Natural killer cell (primary cell): ENCODE measurements at regions not wholly inside any gene's neighbourhood (a gene's known extent, or its start where the extent isn't known, plus 50 kb on each side); places are given as distances from the start of the nearest gene placed in this dataset.

ENCODE experiments used
- ATAC-seq, 3 donors: fragments of 150-1000 bp in 2 of 3; fragments of 200-7000 bp in 1 of 3; cut with Tn5 transposase; 1 replicate in 1 of 3; 2 replicates in 2 of 3; pipeline ENCODE4 v1.10.0; 2021; ENCODE audit warnings: mild to moderate bottlenecking in 2 of 3, moderate library complexity in 2 of 3
- DNase-seq, 2 donors: peaks; one replicate each; pipeline versions ENCODE4 v3.0.0 to v3.0.0-alpha.2; 2013 to 2021; ENCODE audit warnings: mixed read lengths in 1 of 2
- H3K27ac ChIP-seq: one replicate; pipeline ENCODE4 v1.5.1; 2013; ENCODE audit warnings: mild to moderate bottlenecking, low read length
- H3K27me3 ChIP-seq: one replicate; pipeline ENCODE4 v1.6.1; 2013; ENCODE audit warnings: low read length; ENCODE audit not compliant: control insufficient read depth, insufficient read depth
- H3K36me3 ChIP-seq: one replicate; pipeline ENCODE4 v1.6.1; 2013; ENCODE audit warnings: low read length; ENCODE audit not compliant: control insufficient read depth, insufficient read depth
- H3K4me1 ChIP-seq: one replicate; pipeline ENCODE4 v1.6.1; 2013; ENCODE audit warnings: low read length; ENCODE audit not compliant: control insufficient read depth, insufficient read depth
- H3K4me3 ChIP-seq: one replicate; pipeline ENCODE4 v1.5.1; 2013; ENCODE audit warnings: low read length
- H3K9me3 ChIP-seq: one replicate; pipeline ENCODE4 v1.6.1; 2013; ENCODE audit warnings: low read length; ENCODE audit not compliant: control insufficient read depth, insufficient read depth
- H3K27ac Mint-ChIP-seq, 2 donors: one replicate each; pipeline ENCODE4 v1.8.0; 2022; ENCODE audit warnings: mild to moderate bottlenecking in 2 of 2, mixed read lengths in 2 of 2, moderate library complexity in 1 of 2
- H3K27me3 Mint-ChIP-seq, 2 donors: one replicate each; pipeline ENCODE4 v1.8.0; 2022; ENCODE audit warnings: low read depth in 2 of 2, mixed read lengths in 2 of 2
- H3K36me3 Mint-ChIP-seq: one replicate; pipeline ENCODE4 v1.8.0; 2022; ENCODE audit warnings: mixed read lengths
- H3K4me1 Mint-ChIP-seq, 2 donors: one replicate each; pipeline ENCODE4 v1.8.0; 2022; ENCODE audit warnings: mixed read lengths in 2 of 2
- H3K4me3 Mint-ChIP-seq: one replicate; pipeline ENCODE4 v1.8.0; 2022; ENCODE audit warnings: mild to moderate bottlenecking, moderate library complexity, mixed read lengths
- H3K9me3 Mint-ChIP-seq, 2 donors: one replicate each; pipeline ENCODE4 v1.8.0; 2022; ENCODE audit warnings: mixed read lengths in 2 of 2
- WGBS: methylation state at CpG from one replicate; pipeline ENCODE4 v1.1.7; 2013; ENCODE audit warnings: missing lambda C conversion rate; ENCODE audit not compliant: insufficient coverage; 5-methylcytosine and 5-hydroxymethylcytosine counted together
- intact Hi-C: fragments of 100-400 bp; cut with micrococcal nuclease; formaldehyde crosslinking; loops from one replicate; pipeline ENCODE4 v1.14.2; 2022
- TF ChIP-seq, protein P1 (sequence below): fragments of 200-600 bp; IDR thresholded peaks from one replicate; pipeline ENCODE4 v1.8.0; 2022; ENCODE audit warnings: antibody characterized with exemption

DNA sequence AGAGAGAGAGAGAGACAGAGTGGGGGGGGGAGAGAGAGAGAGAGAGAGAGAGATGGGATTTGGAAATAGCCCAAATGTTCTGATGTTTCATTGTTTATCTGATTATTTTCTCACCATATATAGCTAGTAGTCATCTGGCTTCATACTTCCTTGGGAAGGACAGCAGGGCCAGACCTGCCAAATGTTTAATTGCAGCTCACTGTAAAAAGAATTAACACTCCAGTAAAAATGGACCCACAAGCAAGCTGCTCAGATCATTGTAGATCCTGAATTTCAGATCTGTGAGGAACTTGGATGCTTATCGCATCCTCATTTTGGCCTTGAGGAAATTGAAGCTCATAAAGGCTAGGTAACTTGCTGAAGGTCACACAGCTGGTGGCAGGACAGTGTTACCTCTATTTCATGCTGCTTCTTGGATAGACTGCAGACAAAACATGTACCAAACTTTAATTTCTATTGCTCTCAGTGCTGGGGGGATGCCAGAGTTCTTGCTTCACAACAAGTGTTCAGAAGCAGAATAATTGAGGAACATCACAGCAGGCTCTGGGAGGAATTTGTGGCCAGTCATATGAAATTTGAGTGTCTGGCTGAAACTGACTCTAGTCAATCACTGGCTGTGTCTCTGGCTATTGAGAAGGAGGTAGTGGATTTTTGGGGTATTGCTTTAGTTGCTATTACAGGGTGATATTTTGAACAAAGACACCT lies 223.5 kb downstream of the PIK3C3 start:
- ATAC-seq = no peak

DNA sequence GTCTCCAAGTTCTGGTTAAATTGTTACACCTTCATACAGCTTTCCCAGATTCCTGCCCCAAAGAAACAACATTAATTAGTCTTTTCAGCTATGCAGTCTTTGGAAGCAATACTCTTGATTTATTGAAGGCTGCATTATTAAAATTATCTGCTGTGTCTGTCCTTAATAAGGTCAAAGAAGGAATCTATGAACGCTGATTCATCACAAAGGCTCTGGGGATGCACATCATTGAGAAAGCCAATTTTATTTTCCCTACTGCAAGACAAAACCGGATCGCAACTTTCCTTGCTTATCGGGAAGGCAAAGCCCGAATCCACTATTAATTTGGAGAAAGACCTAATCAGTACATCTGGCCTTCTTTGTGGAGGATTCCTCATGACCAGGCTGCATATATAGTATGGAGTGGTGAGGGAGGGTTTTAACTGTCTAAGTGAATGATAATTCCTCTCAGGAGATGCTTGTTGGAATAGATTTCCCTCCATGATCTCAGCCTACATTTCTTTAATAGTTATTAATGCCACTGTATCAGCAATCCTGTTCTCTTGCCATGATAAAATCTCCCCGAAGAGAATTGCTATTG lies 224.6 kb downstream of the PIK3C3 start:
- WGBS = 93% methylated on average over 6 of the region's 6 CpGs
- DNase-seq = no peak
- peaks cover 5 to 10% of the 10 kb centered on the region in 2 donors for H3K9me3 Mint-ChIP-seq
- no peaks in the 10 kb centered on the region for H3K4me1 ChIP-seq
- ATAC-seq = no peak
- no peak overlapping the region for H3K27ac ChIP-seq
- intact Hi-C loops = no loop called here
- H3K9me3 ChIP-seq = no peaks in the 10 kb centered on the region
- no peak overlapping the region for H3K4me3 ChIP-seq
- no peak overlapping the region for H3K27ac Mint-ChIP-seq
- no peak overlapping the region for H3K4me3 Mint-ChIP-seq
- no peaks in the 10 kb centered on the region for H3K27me3 ChIP-seq
- no peaks in the 10 kb centered on the region for H3K36me3 Mint-ChIP-seq
- H3K4me1 Mint-ChIP-seq = no peaks in the 10 kb centered on the region
- H3K36me3 ChIP-seq = no peaks in the 10 kb centered on the region
- no peaks in the 10 kb centered on the region for H3K27me3 Mint-ChIP-seq
- TF ChIP-seq, protein P1, sequence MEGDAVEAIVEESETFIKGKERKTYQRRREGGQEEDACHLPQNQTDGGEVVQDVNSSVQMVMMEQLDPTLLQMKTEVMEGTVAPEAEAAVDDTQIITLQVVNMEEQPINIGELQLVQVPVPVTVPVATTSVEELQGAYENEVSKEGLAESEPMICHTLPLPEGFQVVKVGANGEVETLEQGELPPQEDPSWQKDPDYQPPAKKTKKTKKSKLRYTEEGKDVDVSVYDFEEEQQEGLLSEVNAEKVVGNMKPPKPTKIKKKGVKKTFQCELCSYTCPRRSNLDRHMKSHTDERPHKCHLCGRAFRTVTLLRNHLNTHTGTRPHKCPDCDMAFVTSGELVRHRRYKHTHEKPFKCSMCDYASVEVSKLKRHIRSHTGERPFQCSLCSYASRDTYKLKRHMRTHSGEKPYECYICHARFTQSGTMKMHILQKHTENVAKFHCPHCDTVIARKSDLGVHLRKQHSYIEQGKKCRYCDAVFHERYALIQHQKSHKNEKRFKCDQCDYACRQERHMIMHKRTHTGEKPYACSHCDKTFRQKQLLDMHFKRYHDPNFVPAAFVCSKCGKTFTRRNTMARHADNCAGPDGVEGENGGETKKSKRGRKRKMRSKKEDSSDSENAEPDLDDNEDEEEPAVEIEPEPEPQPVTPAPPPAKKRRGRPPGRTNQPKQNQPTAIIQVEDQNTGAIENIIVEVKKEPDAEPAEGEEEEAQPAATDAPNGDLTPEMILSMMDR = no peak

More for the DNA sequence above, 223.5 kb downstream of the PIK3C3 start:
- Mint-ChIP-seq H3K4me1 (no peaks in the 10 kb centered on the region), H3K27ac (no peak overlapping the region), H3K27me3 (no peaks in the 10 kb centered on the region), H3K36me3 (no peaks in the 10 kb centered on the region), H3K4me3 (no peak overlapping the region), H3K9me3 (peaks cover 0 to 5% of the 10 kb centered on the region in 2 donors)
- TF ChIP-seq, protein P1 = no peak
- Histone ChIP-seq H3K36me3 (no peaks in the 10 kb centered on the region), H3K4me3 (no peak overlapping the region), H3K27me3 (no peaks in the 10 kb centered on the region), H3K9me3 (no peaks in the 10 kb centered on the region), H3K27ac (no peak overlapping the region), H3K4me1 (no peaks in the 10 kb centered on the region)
- WGBS = 87% methylated on average over 1 of the region's 1 CpG
- DNase-seq = no peak
- intact Hi-C loops = no loop called here

DNA sequence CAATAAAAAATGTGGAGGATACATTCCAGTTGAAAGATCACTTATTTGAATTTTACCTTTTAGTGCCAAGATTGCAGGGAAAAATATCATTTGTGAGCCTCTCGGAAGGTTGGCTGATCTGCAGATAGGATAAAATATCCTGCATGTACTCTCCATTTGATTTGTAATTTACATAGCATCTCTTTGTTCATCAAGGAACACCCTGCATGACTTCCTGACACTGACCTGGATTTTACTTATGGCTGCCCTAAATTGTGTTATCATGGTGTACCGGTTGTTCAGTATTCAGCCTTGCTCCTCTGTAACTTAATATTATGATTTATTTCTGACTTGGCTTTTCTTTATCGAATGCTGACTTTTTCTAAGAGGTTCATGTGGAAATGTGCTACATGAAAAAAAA lies 226.4 kb downstream of the PIK3C3 start:
- intact Hi-C loops = no loop called here
- Histone ChIP-seq H3K4me3 (no peak overlapping the region), H3K27me3 (no peaks in the 10 kb centered on the region), H3K4me1 (no peaks in the 10 kb centered on the region), H3K36me3 (no peaks in the 10 kb centered on the region), H3K27ac (no peak overlapping the region), H3K9me3 (no peaks in the 10 kb centered on the region)
- no peak for ATAC-seq
- Mint-ChIP-seq H3K27me3 (no peaks in the 10 kb centered on the region), H3K36me3 (no peaks in the 10 kb centered on the region), H3K27ac (no peak overlapping the region), H3K4me3 (no peak overlapping the region), H3K9me3 (peaks cover 10 to 12% of the 10 kb centered on the region in 2 donors), H3K4me1 (no peaks in the 10 kb centered on the region)
- WGBS = 100% methylated on average over 3 of the region's 3 CpGs
- TF ChIP-seq, protein P1 = no peak
- no peak for DNase-seq
